MV-4-11 (cell line): ENCODE measurements at regions not wholly inside any gene's neighbourhood (a gene's known extent, or its start where the extent isn't known, plus 50 kb on each side); places are given as distances from the start of the nearest gene placed in this dataset.

Experiments
- DNase-seq: peaks from one replicate; lab custom pipeline; 2025; lab: John Stamatoyannopoulos, UW

GRCh38 chr12:107978201-107978600 lies 150.9 kb upstream of the WSCD2 start:
- no peak for DNase-seq

- no peak for DNase-seq
Observed at GRCh38 chr12:107978641-107979040, 150.4 kb upstream of the WSCD2 start.

GRCh38 chr12:107983756-107984472 lies 145.2 kb upstream of the WSCD2 start:
- no peak for DNase-seq

GRCh38 chr12:107984973-107985372 lies 144.1 kb upstream of the WSCD2 start:
- no peak for DNase-seq

GRCh38 chr12:107986183-107986582 lies 142.9 kb upstream of the WSCD2 start:
- no peak for DNase-seq

GRCh38 chr12:107990325-107990724 lies 138.8 kb upstream of the WSCD2 start:
- no peak for DNase-seq

- DNase-seq, result no peak
Observed at GRCh38 chr12:107992029-107992428, 137.1 kb upstream of the WSCD2 start.

GRCh38 chr12:107992870-107993451 lies 136.1 kb upstream of the WSCD2 start:
- peak; percentile 54 for DNase-seq

GRCh38 chr12:107998863-107999262 lies 130.2 kb upstream of the WSCD2 start:
- DNase-seq, result no peak

GRCh38 chr12:108000111-108000510 lies 129.0 kb upstream of the WSCD2 start:
- DNase-seq, result no peak

- no peak for DNase-seq
Observed at GRCh38 chr12:108004319-108004718, 124.8 kb upstream of the WSCD2 start.

GRCh38 chr12:108008163-108008905 lies 120.8 kb upstream of the WSCD2 start:
- no peak for DNase-seq

- DNase-seq, result no peak
Observed at GRCh38 chr12:108009442-108010070, 119.5 kb upstream of the WSCD2 start.

- no peak for DNase-seq
Observed at GRCh38 chr12:108016022-108016564, 113.0 kb upstream of the WSCD2 start.

GRCh38 chr12:108017472-108018057 lies 111.5 kb upstream of the WSCD2 start:
- no peak for DNase-seq

- DNase-seq, result no peak
Observed at GRCh38 chr12:108019862-108020261, 109.2 kb upstream of the WSCD2 start.

- DNase-seq, result no peak
Observed at GRCh38 chr12:108021141-108021540, 107.9 kb upstream of the WSCD2 start.

GRCh38 chr12:108021949-108022522 lies 107.1 kb upstream of the WSCD2 start:
- no peak for DNase-seq

GRCh38 chr12:108029051-108029835 lies 99.8 kb upstream of the WSCD2 start:
- DNase-seq, result no peak

- DNase-seq, result no peak
Observed at GRCh38 chr12:108033090-108033489, 96.0 kb upstream of the WSCD2 start.

- DNase-seq, result no peak
Observed at GRCh38 chr12:108035372-108035771, 93.7 kb upstream of the WSCD2 start.
